ENCODE measurements at regions not wholly inside any gene's neighbourhood (a gene's known extent, or its start where the extent isn't known, plus 50 kb on each side); places are given as distances from the start of the nearest gene placed in this dataset.

DNA sequence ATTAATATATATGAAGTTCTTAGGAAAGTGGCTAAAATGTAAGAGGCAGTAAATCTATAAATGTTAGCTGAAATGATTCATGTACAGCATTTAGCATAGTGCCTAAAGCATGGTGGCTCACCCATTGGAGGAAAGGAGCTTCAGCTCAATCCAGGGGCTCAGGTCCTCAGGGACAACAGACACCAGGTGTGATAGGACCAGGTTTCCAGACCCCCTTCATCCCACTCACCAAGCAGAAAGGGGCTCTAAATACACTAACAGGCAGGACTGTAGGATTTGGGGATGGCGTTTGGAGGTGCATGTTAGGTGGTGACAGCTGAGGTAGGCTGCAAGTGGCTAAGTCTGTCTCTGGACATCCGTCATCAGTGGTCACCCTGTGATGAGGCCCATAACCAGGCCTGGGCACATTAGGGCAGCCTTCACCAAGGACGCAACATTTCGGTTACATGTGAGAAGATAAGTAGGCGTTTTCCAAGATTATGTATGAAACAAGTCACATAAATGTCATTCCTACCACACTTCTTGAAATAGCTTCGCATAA is 233.1 kb downstream of the C1orf94 start:
- Histone ChIP-seq H4K20me1 (replicated peaks; ENCODE audit: control insufficient read depth, extremely low read depth, insufficient read depth, low read length) (no peaks in the 10 kb centered on the region), H3K27ac (ENCODE audit: insufficient read depth, low read depth, low read length) (no peak overlapping the region), H2AFZ (ENCODE audit: low read depth, low read length) (no peak overlapping the region), H3K4me1 (ENCODE audit: control insufficient read depth, extremely low read depth, insufficient read depth, low read length) (no peaks in the 10 kb centered on the region), H3K9ac (replicated peaks; ENCODE audit: extremely low read depth, insufficient read depth, low read length) (no peak overlapping the region), H3K9me3 (replicated peaks; ENCODE audit: control insufficient read depth, insufficient read depth, low read length) (no peaks in the 10 kb centered on the region), H3K4me2 (ENCODE audit: insufficient read depth, low read length) (no peak overlapping the region), H3K79me2 (ENCODE audit: control insufficient read depth, insufficient read depth, low read length) (no peaks in the 10 kb centered on the region), H3K9me1 (replicated peaks; ENCODE audit: control insufficient read depth, extremely low read depth, insufficient read depth, low read length) (no peaks in the 10 kb centered on the region), H3K4me3 (replicated peaks in 1 of 3; ENCODE audit: insufficient read depth in 1 of 3, low read depth in 1 of 3, low read length in 3 of 3) (no peak overlapping the region), H3K27me3 (ENCODE audit: control insufficient read depth in 2 of 2, insufficient read depth in 2 of 2, low read length in 2 of 2) (no peaks in the 10 kb centered on the region), H3K36me3 (ENCODE audit: control insufficient read depth in 2 of 2, extremely low read depth in 1 of 2, insufficient read depth in 2 of 2, low read length in 2 of 2) (no peaks in the 10 kb centered on the region)
- no peak for TF ChIP-seq MYC (IDR thresholded peaks at IDR 0.05; ENCODE audit: low read depth, low read length)
- TF ChIP-seq GATA2 (IDR thresholded peaks at IDR 0.05; ENCODE audit: insufficient read depth, insufficient read length, low read depth, low read length), result no peak
- TF ChIP-seq POLR2AphosphoS5 (IDR thresholded peaks at IDR 0.05; ENCODE audit: insufficient read depth, low read depth, low read length), result no peak
- TF ChIP-seq, protein P1, sequence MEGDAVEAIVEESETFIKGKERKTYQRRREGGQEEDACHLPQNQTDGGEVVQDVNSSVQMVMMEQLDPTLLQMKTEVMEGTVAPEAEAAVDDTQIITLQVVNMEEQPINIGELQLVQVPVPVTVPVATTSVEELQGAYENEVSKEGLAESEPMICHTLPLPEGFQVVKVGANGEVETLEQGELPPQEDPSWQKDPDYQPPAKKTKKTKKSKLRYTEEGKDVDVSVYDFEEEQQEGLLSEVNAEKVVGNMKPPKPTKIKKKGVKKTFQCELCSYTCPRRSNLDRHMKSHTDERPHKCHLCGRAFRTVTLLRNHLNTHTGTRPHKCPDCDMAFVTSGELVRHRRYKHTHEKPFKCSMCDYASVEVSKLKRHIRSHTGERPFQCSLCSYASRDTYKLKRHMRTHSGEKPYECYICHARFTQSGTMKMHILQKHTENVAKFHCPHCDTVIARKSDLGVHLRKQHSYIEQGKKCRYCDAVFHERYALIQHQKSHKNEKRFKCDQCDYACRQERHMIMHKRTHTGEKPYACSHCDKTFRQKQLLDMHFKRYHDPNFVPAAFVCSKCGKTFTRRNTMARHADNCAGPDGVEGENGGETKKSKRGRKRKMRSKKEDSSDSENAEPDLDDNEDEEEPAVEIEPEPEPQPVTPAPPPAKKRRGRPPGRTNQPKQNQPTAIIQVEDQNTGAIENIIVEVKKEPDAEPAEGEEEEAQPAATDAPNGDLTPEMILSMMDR (IDR thresholded peaks at IDR 0.05; ENCODE audit: extremely low read depth in 1 of 2, insufficient read depth in 1 of 2, low read depth in 1 of 2, low read length in 2 of 2), result no peak
- TF ChIP-seq JUN (IDR thresholded peaks at IDR 0.05; ENCODE audit: borderline replicate concordance, insufficient read depth, insufficient read length, low read depth), result no peak
- TF ChIP-seq POLR2A (IDR thresholded peaks at IDR 0.05; ENCODE audit: low read depth, low read length), result no peak
- TF ChIP-seq EZH2 (IDR thresholded peaks at IDR 0.05; ENCODE audit: borderline replicate concordance, low read depth, low read length, severe bottlenecking), result no peak
- no peak for TF ChIP-seq FOS (IDR thresholded peaks at IDR 0.05; ENCODE audit: borderline replicate concordance, insufficient read depth, low read length)
- TF ChIP-seq, protein P2, sequence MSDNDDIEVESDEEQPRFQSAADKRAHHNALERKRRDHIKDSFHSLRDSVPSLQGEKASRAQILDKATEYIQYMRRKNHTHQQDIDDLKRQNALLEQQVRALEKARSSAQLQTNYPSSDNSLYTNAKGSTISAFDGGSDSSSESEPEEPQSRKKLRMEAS (IDR thresholded peaks at IDR 0.05; ENCODE audit: insufficient read depth, insufficient read length), result no peak
- DNase-seq (ENCODE audit: low read depth, low spot score) (no peak), FAIRE-seq (no peak)
- dilution Hi-C loops (cut with MboI; ENCODE audit: extremely low pct_ligation_motif_present, low sequenced_read_pairs) (no loop called here), intact Hi-C loops (cut with micrococcal nuclease) (no loop called here)
- ChIA-PET CTCF (no interaction called here), POLR2A (no interaction called here)
- no TSS peak for BruUV-seq (replicated peaks)

Measured in endothelial cell of umbilical vein (primary cell).